Heart right ventricle (tissue), 16 donors: ENCODE measurements at regions not wholly inside any gene's neighbourhood (a gene's known extent, or its start where the extent isn't known, plus 50 kb on each side); places are given as distances from the start of the nearest gene placed in this dataset.

Experiments used
- ATAC-seq, 8 donors: fragments of 200-7000 bp; cut with Tn5 transposase; one replicate each; pipeline ENCODE4 v1.9.1; 2020; ENCODE audit warnings: mild to moderate bottlenecking in 8 of 8, moderate library complexity in 8 of 8, moderate number of reproducible peaks in 1 of 8
- DNase-seq, 2 donors: peaks; one replicate each; pipeline ENCODE4 v3.0.0-alpha.2; 2020
- H3K27ac ChIP-seq, 10 donors: fragments of 200-600 bp; sonication (generic) in 2 of 10; one replicate each; pipeline versions ENCODE4 v1.5.0 to v1.8.0; 2020 to 2022; ENCODE audit warnings: mild to moderate bottlenecking in 3 of 10
- H3K27me3 ChIP-seq, 7 donors: fragments of 200-600 bp; one replicate each; pipeline ENCODE4 v1.8.0; 2021 to 2022; ENCODE audit warnings: mild to moderate bottlenecking in 2 of 7
- H3K36me3 ChIP-seq, 9 donors: fragments of 200-600 bp; sonication (generic) in 1 of 9; one replicate each; pipeline versions ENCODE4 v1.5.0 to v1.8.0; 2020 to 2022; ENCODE audit warnings: mild to moderate bottlenecking in 2 of 9
- H3K4me1 ChIP-seq, 9 donors: fragments of 200-600 bp; sonication (generic) in 1 of 9; one replicate each; pipeline versions ENCODE4 v1.5.0 to v1.8.0; 2020 to 2022; ENCODE audit warnings: mild to moderate bottlenecking in 4 of 9
- H3K4me3 ChIP-seq, 10 donors: fragments of 200-600 bp; sonication (generic) in 2 of 10; one replicate each; pipeline versions ENCODE4 v1.5.0 to v1.8.0; 2020 to 2022; ENCODE audit warnings: mild to moderate bottlenecking in 7 of 10, moderate library complexity in 2 of 10
- H3K9me3 ChIP-seq, 11 donors: fragments of 200-600 bp in 10 of 11; sonication (generic) in 2 of 11; one replicate each; pipeline versions ENCODE4 v1.5.0 to v1.8.0; 2013 to 2022; ENCODE audit warnings: mild to moderate bottlenecking in 2 of 11, control low read depth in 1 of 11, moderate library complexity in 1 of 11
- WGBS, 2 donors: extraction: QIAGEN DNeasy Blood & Tissue Kit; methylation state at CpG; one replicate each; pipeline ENCODE4 v1.1.7; 2013; ENCODE audit warnings: inconsistent platforms in 1 of 2; 5-methylcytosine and 5-hydroxymethylcytosine counted together
- intact Hi-C, 10 donors: fragments of 100-400 bp; cut with DNase I; formaldehyde crosslinking; loops; one replicate each; pipeline versions ENCODE4 v1.11.1 to v1.14.2; 2022
- TF ChIP-seq, protein P1 (sequence below), 9 donors: fragments of 200-600 bp; sonication (generic) in 2 of 9; IDR thresholded peaks; one replicate each; pipeline versions ENCODE4 v1.5.0 to v1.8.0; 2021 to 2022; ENCODE audit warnings: antibody characterized with exemption in 9 of 9, mild to moderate bottlenecking in 5 of 9, moderate library complexity in 1 of 9
- donor health status: Arrhythmogenic right ventricular cardiomyopathy.
- donor health status: ischemic (EF 13 %, LVEDD 7.1; RV severe dilation, severe dysfunction).
- donor health status: healthy with polysubstance abuse.
- donor health status: DM: no; HTN: yes; CAD: no.
- donor health status: DM: no; HTN: no; CAD: no.
- donor health status: ischemic (EF 25% LVEDD 6.9; RV normal size, moderate dysfunction).
- donor health status: ischemic (EF 25% LVEDD 5.7; RV mildly dilated, moderate dysfunction).
- donor health status: healthy.
- donor health status: DM: yes; HTN: yes; CAD: no.
- donor health status: Ischemic cardiomyopathy.
- donor health status: ischemic (EF 35%, LVEDD 5.7; RV mildly dilated, moderate dysfunction).
- donor health status: nonischemic (EF 11% LVEDD 7.7; RV severe dilation, severe dysfunction).
- donor health status: DM: yes; HTN: yes; CAD: no.
- donor health status: PGD.
- donor health status: ischemic (EF 29% LVEDD 5.4; RV normal size, mild dysfunction).
- donor health status: nonischemic (EF 23%, LVEDD 6.1; RV moderate dilation, normal function).

DNA sequence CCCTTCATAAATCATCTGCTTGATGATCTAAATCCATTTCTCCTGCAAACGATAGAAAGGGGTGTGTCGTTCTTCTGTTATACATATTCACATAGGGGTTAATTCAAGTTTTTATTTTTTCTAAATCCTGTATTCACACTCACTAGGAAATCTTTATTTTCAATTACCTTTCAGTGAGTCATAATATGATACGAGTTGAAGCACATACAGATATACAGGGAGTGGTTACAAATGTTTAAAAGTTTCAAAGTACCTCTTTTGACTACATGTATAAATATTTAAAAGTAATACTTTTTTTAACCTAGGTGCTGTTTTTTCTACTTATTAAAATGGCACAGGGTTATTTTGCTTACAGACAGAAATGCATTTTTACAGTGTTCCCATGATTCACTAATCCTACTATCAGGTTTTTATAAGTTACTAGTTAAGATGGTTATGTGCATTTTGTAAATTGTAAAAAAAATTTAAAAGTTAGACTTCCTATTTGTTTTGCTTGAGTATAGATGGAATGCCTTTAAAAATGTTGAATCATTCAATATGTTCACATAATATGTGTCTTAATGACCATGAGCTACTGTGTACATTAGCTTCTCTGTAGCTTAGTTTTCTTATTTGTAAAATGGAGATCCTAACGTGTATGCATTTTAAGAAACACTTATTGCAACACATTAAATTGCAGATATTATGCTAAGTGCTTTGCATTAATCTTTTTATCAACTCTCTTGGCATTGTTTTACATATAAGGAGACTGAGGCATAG, 1378.1 kb downstream of the DSC3 start:
- 26 to 47% methylated on average over 4 of the region's 4 CpGs for WGBS, 2 donors
- Histone ChIP-seq H3K36me3 (no peaks in the 10 kb centered on the region), H3K4me3 (no peak overlapping the region), H3K27ac (no peak overlapping the region), H3K4me1 (peaks cover 0 to 3% (median 0%) of the 10 kb centered on the region in 9 donors), H3K27me3 (no peaks in the 10 kb centered on the region), H3K9me3 (peaks cover 0 to 16% (median 0%) of the 10 kb centered on the region in 11 donors)
- intact Hi-C loops, result no loop called here
- ATAC-seq, result no peak
- no peak for DNase-seq
- TF ChIP-seq, protein P1, sequence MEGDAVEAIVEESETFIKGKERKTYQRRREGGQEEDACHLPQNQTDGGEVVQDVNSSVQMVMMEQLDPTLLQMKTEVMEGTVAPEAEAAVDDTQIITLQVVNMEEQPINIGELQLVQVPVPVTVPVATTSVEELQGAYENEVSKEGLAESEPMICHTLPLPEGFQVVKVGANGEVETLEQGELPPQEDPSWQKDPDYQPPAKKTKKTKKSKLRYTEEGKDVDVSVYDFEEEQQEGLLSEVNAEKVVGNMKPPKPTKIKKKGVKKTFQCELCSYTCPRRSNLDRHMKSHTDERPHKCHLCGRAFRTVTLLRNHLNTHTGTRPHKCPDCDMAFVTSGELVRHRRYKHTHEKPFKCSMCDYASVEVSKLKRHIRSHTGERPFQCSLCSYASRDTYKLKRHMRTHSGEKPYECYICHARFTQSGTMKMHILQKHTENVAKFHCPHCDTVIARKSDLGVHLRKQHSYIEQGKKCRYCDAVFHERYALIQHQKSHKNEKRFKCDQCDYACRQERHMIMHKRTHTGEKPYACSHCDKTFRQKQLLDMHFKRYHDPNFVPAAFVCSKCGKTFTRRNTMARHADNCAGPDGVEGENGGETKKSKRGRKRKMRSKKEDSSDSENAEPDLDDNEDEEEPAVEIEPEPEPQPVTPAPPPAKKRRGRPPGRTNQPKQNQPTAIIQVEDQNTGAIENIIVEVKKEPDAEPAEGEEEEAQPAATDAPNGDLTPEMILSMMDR (IDR thresholded peaks at IDR 0.05), result no peak

DNA sequence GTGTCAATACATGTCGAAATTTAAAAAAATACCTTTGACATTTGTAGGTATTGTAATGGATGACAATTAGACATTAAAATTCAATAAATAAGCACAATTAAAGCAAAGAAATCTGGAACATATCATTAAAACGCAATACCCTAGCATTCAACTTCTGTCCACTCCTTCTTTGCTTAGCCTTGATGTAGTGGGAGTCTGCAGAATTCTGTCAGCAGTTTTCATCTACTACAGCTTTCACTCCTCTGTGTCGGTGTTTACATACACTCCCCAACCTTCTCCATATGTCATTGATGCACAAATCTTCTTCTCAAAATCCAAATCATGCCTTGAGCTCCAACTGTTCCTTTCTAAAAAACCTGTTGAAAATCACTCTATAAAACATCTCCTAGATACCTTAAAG, 1380.6 kb downstream of the DSC3 start:
- Histone ChIP-seq H3K4me1 (peaks cover 0 to 3% (median 0%) of the 10 kb centered on the region in 9 donors), H3K4me3 (peak overlapping the region in 4 of 10 donors; percentile 1 to 18 (median 10)), H3K27me3 (no peaks in the 10 kb centered on the region), H3K27ac (peak overlapping the region in 7 of 10 donors; percentile 25 to 83 (median 67)), H3K9me3 (peaks cover 0 to 25% (median 0%) of the 10 kb centered on the region in 11 donors), H3K36me3 (no peaks in the 10 kb centered on the region)
- TF ChIP-seq, protein P1 (IDR thresholded peaks at IDR 0.05), result no peak
- 33 to 44% methylated on average over 3 of the region's 3 CpGs for WGBS, 2 donors
- ATAC-seq (peak in 1 of 8 donors; percentile 71), DNase-seq (no peak)
- intact Hi-C loops, result no loop called here

DNA sequence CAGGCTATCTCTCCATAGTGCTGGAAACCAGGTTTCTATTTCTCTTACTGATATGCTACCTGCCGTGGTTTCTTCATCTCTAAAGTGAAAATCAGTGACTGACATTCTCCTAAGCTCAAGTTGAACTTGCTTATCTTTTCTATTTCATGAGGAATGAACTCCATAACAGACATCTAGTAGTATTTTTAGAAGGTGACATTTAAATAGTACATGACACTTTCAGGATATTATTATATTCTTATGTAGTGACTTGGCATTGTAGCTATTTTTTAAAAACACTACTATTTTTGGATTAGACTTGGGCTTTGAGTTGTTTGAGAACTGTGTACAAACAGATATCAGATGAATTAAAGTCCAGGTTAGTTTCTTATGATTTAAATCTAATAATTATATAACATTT, 1381.8 kb downstream of the DSC3 start:
- intact Hi-C loops, result no loop called here
- peak overlapping the region in 5 of 10 donors; percentile 0 to 21 (median 11) for H3K4me3 ChIP-seq
- 34 to 41% methylated on average over 1 of the region's 1 CpG for WGBS, 2 donors

DNA sequence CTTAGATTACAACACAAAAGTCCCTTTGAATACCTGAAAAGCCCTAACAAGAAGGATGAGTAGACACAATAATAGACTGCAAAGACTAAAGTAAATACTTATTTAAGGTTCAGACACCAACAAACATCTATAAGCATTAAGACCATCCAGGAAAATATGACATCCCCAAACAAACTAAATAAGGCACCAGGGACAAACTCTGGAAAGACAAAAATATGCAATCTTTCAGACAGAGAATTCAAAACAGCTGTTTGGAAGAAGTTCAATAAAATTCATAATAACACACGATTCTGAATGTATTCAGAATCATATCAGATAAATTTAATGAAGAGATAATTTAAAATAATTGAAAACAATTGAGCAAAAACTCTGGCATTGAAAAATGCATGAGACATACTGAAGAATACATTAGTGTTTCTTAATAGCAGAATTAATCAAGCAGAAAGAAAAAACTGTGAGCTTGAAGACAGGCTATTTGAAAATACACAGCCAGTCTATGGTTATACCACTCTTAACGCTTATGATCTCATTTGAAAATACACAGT, 1388.8 kb downstream of the DSC3 start:
- no peak overlapping the region for H3K4me3 ChIP-seq
- whole genome bisulfite sequencing, 2 donors, result 60 to 69% methylated on average over 2 of the region's 2 CpGs
- peaks cover 0 to 13% (median 0%) of the 10 kb centered on the region in 11 donors for H3K9me3 ChIP-seq
- no peaks in the 10 kb centered on the region for H3K27me3 ChIP-seq
- no peak overlapping the region for H3K27ac ChIP-seq
- H3K4me1 ChIP-seq, result no peaks in the 10 kb centered on the region
- intact Hi-C loops, result no loop called here
- TF ChIP-seq, protein P1 (IDR thresholded peaks at IDR 0.05), result no peak
- H3K36me3 ChIP-seq, result no peaks in the 10 kb centered on the region
- ATAC-seq, result no peak
- DNase-seq, result no peak

More for the DNA sequence above, 1381.8 kb downstream of the DSC3 start:
- DNase-seq (no peak), ATAC-seq (peak in 7 of 8 donors; percentile 62 to 94 (median 79))
- no peaks in the 10 kb centered on the region for H3K36me3 ChIP-seq
- peaks cover 0 to 3% (median 0%) of the 10 kb centered on the region in 9 donors for H3K4me1 ChIP-seq
- peak overlapping the region in 8 of 10 donors; percentile 28 to 83 (median 67) for H3K27ac ChIP-seq
- TF ChIP-seq, protein P1 (IDR thresholded peaks at IDR 0.05), result no peak
- H3K9me3 ChIP-seq, result peaks cover 0 to 16% (median 0%) of the 10 kb centered on the region in 11 donors
- H3K27me3 ChIP-seq, result no peaks in the 10 kb centered on the region
